ENCODE measurements at regions not wholly inside any gene's neighbourhood (a gene's known extent, or its start where the extent isn't known, plus 50 kb on each side); places are given as distances from the start of the nearest gene placed in this dataset.

DNA sequence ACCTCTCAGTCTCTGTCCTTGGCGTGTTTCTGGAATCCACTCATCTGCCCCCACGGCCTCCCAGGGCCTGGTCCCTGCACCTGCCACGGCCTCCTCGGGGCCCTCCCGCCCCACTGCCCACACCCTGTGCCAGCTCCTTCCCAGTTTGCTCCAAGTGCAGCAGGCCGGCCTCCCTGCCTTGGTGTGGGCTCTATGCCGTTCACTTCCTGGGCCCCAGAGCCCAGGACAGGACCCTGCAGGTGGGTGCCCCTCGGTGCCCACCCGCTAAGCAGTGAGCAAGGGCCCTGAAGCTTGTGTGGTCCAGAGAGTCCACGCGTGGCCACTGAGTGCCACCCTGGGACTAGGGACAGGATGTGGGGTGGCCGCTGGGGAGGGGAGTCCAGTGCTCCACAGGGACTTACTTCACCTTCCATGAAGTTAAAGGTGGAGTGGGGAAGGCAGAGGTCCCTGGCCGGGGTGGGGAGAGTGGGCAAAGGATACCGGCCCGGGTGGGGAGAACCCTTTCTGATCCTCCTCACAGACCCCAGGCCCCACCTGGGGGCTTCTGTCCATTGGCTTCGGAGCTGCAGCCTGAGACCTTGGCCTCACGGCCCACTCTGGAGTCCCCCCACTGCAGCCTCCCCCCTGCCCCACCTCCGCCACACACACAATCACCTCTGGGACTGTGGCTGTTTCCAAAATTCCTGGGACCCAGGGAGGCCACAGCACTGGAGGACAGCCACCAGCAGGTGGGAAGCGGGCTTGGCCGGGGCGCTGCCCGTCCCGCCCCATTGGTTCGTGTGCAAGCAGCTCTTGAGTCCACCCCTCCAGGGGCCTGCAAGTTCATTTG is 60.0 kb upstream of the NKX1-1 start:
- dilution Hi-C loops (cut with MboI; ENCODE audit: extremely low pct_ligation_motif_present, low sequenced_read_pairs) (no loop called here), intact Hi-C loops (cut with micrococcal nuclease) (no loop called here)
- Histone ChIP-seq H3K79me2 (ENCODE audit: control insufficient read depth, insufficient read depth, low read length) (no peaks in the 10 kb centered on the region), H3K9me1 (replicated peaks; ENCODE audit: control insufficient read depth, extremely low read depth, insufficient read depth, low read length) (no peaks in the 10 kb centered on the region), H3K36me3 (ENCODE audit: control insufficient read depth in 2 of 2, extremely low read depth in 1 of 2, insufficient read depth in 2 of 2, low read length in 2 of 2) (no peaks in the 10 kb centered on the region), H3K4me2 (ENCODE audit: insufficient read depth, low read length) (no peak overlapping the region), H3K27me3 (ENCODE audit: control insufficient read depth in 2 of 2, insufficient read depth in 2 of 2, low read length in 2 of 2) (peaks cover 2% of the 10 kb centered on the region in 2 experiments), H2AFZ (ENCODE audit: low read depth, low read length) (no peak overlapping the region), H3K27ac (ENCODE audit: insufficient read depth, low read depth, low read length) (no peak overlapping the region), H3K4me3 (replicated peaks in 1 of 3; ENCODE audit: insufficient read depth in 1 of 3, low read depth in 1 of 3, low read length in 3 of 3) (no peak overlapping the region), H4K20me1 (replicated peaks; ENCODE audit: control insufficient read depth, extremely low read depth, insufficient read depth, low read length) (no peaks in the 10 kb centered on the region), H3K4me1 (ENCODE audit: control insufficient read depth, extremely low read depth, insufficient read depth, low read length) (no peaks in the 10 kb centered on the region), H3K9me3 (replicated peaks; ENCODE audit: control insufficient read depth, insufficient read depth, low read length) (no peaks in the 10 kb centered on the region), H3K9ac (replicated peaks; ENCODE audit: extremely low read depth, insufficient read depth, low read length) (no peak overlapping the region)
- TF ChIP-seq GATA2 (IDR thresholded peaks at IDR 0.05; ENCODE audit: insufficient read depth, insufficient read length, low read depth, low read length) (no peak), POLR2A (IDR thresholded peaks at IDR 0.05; ENCODE audit: low read depth, low read length) (no peak), EZH2 (IDR thresholded peaks at IDR 0.05; ENCODE audit: borderline replicate concordance, low read depth, low read length, severe bottlenecking) (no peak), POLR2AphosphoS5 (IDR thresholded peaks at IDR 0.05; ENCODE audit: insufficient read depth, low read depth, low read length) (no peak), MYC (IDR thresholded peaks at IDR 0.05; ENCODE audit: low read depth, low read length) (no peak), JUN (IDR thresholded peaks at IDR 0.05; ENCODE audit: borderline replicate concordance, insufficient read depth, insufficient read length, low read depth) (no peak)
- TF ChIP-seq, protein P1, sequence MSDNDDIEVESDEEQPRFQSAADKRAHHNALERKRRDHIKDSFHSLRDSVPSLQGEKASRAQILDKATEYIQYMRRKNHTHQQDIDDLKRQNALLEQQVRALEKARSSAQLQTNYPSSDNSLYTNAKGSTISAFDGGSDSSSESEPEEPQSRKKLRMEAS (IDR thresholded peaks at IDR 0.05; ENCODE audit: insufficient read depth, insufficient read length): no peak
- no TSS peak for BruUV-seq (replicated peaks)
- FAIRE-seq (no peak), DNase-seq (ENCODE audit: low read depth, low spot score) (no peak)
- CTCF ChIA-PET: interaction anchor here (1.0 kb wide), 1 partner anchor 47 kb away, joined by 4 read pairs; no protein-coding TSS in a partner anchor
- POLR2A ChIA-PET: no interaction called here

Measured in endothelial cell of umbilical vein (primary cell).